RWPE2 (cell line): ENCODE measurements at regions not wholly inside any gene's neighbourhood (a gene's known extent, or its start where the extent isn't known, plus 50 kb on each side); places are given as distances from the start of the nearest gene placed in this dataset.

ENCODE experiments used
- ATAC-seq: fragments of 200-7000 bp; cut with Tn5 transposase; 3 replicates; pipeline ENCODE4 v1.9.1; 2021; ENCODE audit warnings: low read depth
- DNase-seq: peaks from one replicate; pipeline ENCODE4 v3.0.0-alpha.2; 2020; ENCODE audit warnings: low spot score
- H3K27ac ChIP-seq: fragments of 450-650 bp; 2 replicates; pipeline ENCODE4 v1.5.1; 2017; ENCODE audit warnings: mild to moderate bottlenecking; ENCODE audit not compliant: poor library complexity, severe bottlenecking
- H3K27me3 ChIP-seq: fragments of 250-450 bp; sonication (Bioruptor Pico); 2 replicates; pipeline ENCODE4 v1.5.1; 2021; ENCODE audit warnings: mild to moderate bottlenecking, moderate library complexity; ENCODE audit not compliant: insufficient read depth, poor library complexity, severe bottlenecking
- H3K36me3 ChIP-seq: fragments of 250-450 bp; sonication (Bioruptor Pico); 2 replicates; pipeline ENCODE4 v1.5.1; 2020; ENCODE audit warnings: low read depth, mild to moderate bottlenecking, moderate library complexity
- H3K4me1 ChIP-seq: fragments of 250-450 bp; sonication (Bioruptor Pico); 2 replicates; pipeline ENCODE4 v1.5.1; 2021; ENCODE audit warnings: mild to moderate bottlenecking, moderate library complexity; ENCODE audit not compliant: insufficient read depth, poor library complexity, severe bottlenecking
- H3K4me3 ChIP-seq: fragments of 250-450 bp; sonication (Bioruptor Pico); 2 replicates; pipeline ENCODE4 v1.5.1; 2021; ENCODE audit warnings: mild to moderate bottlenecking, moderate library complexity; ENCODE audit not compliant: severe bottlenecking
- H3K9me3 ChIP-seq: fragments of 250-450 bp; sonication (Bioruptor Pico); 2 replicates; pipeline ENCODE4 v1.5.1; 2021; ENCODE audit warnings: mild to moderate bottlenecking, moderate library complexity; ENCODE audit not compliant: severe bottlenecking
- CTCF ChIP-seq: fragments of 450-650 bp; IDR thresholded peaks from one replicate; pipeline ENCODE4 v1.5.1; 2017; ENCODE audit warnings: mild to moderate bottlenecking, moderate library complexity; ENCODE audit not compliant: poor library complexity, severe bottlenecking

GRCh38 chr5:135644816-135645215, 66.0 kb upstream of the CXCL14 start:
- Histone ChIP-seq H3K4me3 (no peak overlapping the region), H3K36me3 (no peaks in the 10 kb centered on the region), H3K27me3 (peaks cover 4% of the 10 kb centered on the region), H3K27ac (no peak overlapping the region), H3K4me1 (no peaks in the 10 kb centered on the region), H3K9me3 (no peaks in the 10 kb centered on the region)
- DNase-seq (no peak), ATAC-seq (no peak)
- TF ChIP-seq CTCF, result no peak

- no peak overlapping the region for H3K27ac ChIP-seq
- no peak overlapping the region for H3K4me3 ChIP-seq
- no peak for DNase-seq
- no peaks in the 10 kb centered on the region for H3K9me3 ChIP-seq
- ATAC-seq, result no peak
- H3K4me1 ChIP-seq, result no peaks in the 10 kb centered on the region
- no peak for TF ChIP-seq CTCF
- H3K36me3 ChIP-seq, result no peaks in the 10 kb centered on the region
- peaks cover 7% of the 10 kb centered on the region for H3K27me3 ChIP-seq
Measured at GRCh38 chr5:135643881-135644766, 65.3 kb upstream of the CXCL14 start.

GRCh38 chr5:135642934-135643333, 64.1 kb upstream of the CXCL14 start:
- H3K4me3 ChIP-seq, result no peak overlapping the region
- peaks cover 10% of the 10 kb centered on the region for H3K27me3 ChIP-seq
- no peak for TF ChIP-seq CTCF
- no peak overlapping the region for H3K27ac ChIP-seq
- H3K4me1 ChIP-seq, result no peaks in the 10 kb centered on the region
- ATAC-seq, result no peak
- no peaks in the 10 kb centered on the region for H3K36me3 ChIP-seq
- H3K9me3 ChIP-seq, result no peaks in the 10 kb centered on the region
- DNase-seq, result no peak

- Histone ChIP-seq H3K27ac (no peak overlapping the region), H3K4me3 (no peak overlapping the region), H3K4me1 (no peaks in the 10 kb centered on the region), H3K9me3 (no peaks in the 10 kb centered on the region), H3K36me3 (no peaks in the 10 kb centered on the region), H3K27me3 (peaks cover 13% of the 10 kb centered on the region)
- ATAC-seq (no peak), DNase-seq (no peak)
- no peak for TF ChIP-seq CTCF
Measured at GRCh38 chr5:135642488-135642870, 63.7 kb upstream of the CXCL14 start.

- Histone ChIP-seq H3K4me3 (no peak overlapping the region), H3K36me3 (no peaks in the 10 kb centered on the region), H3K9me3 (no peaks in the 10 kb centered on the region), H3K27me3 (peaks cover 16% of the 10 kb centered on the region), H3K4me1 (no peaks in the 10 kb centered on the region), H3K27ac (no peak overlapping the region)
- DNase-seq (no peak), ATAC-seq (no peak)
- no peak for TF ChIP-seq CTCF
Measured at GRCh38 chr5:135641734-135642487, 63.1 kb upstream of the CXCL14 start.
